GM19099 (cell line): ENCODE measurements at regions not wholly inside any gene's neighbourhood (a gene's known extent, or its start where the extent isn't known, plus 50 kb on each side); places are given as distances from the start of the nearest gene placed in this dataset.

ENCODE experiments used
- POLR2A ChIP-seq: IDR thresholded peaks from 3 replicates; pipeline ENCODE4 v1.6.1; 2011; ENCODE audit warnings: low read depth; ENCODE audit not compliant: insufficient read length; ENCODE audit errors: extremely low read depth

DNA sequence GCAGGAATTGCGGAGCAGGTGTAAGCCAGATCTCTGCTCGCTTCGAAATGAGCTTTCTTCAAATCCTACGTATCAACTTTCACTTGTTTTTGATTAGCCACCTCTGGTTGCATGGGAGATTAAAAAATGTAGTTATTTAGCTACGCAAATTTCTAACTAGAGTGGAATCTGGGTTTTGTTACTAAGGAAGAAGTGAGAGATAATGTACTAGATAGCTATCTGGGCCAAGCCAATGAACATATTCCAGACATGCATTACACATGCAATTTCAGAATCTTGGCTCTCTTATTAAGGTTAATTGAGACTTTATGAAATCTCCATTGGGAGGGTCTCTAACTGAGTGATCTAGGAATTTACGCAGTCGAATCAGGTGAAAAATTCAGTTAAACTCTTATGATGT lies 765.7 kb downstream of the DIPK2A start:
- TF ChIP-seq POLR2A: no peak

DNA sequence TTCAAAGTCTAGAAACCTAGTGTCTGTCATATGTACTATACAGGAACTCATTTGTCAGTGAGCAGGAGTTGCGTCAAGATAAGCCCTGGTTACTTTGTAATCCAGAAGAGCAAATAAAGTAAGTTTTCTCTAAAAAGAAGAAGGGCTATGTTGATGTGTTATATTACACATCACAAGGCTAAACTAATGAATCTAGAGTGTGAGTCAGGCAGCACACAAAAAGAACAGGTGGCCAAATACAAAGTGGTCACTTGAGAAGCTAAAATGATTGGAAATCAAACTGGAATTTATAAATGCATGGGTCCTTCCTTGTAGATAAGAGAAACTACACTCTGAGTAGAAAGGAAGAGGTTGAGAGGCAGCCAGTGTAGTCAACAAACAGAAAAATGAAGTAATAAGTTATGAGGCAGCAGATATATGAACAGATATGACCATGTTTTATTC lies 771.6 kb downstream of the DIPK2A start:
- TF ChIP-seq POLR2A: no peak

- no peak for TF ChIP-seq POLR2A
These were observed 772.9 kb downstream of the DIPK2A start for GRCh38 chr3:144744473-144744872.

- TF ChIP-seq POLR2A: no peak
These were observed 775.0 kb downstream of the DIPK2A start for GRCh38 chr3:144746631-144747030.

DNA sequence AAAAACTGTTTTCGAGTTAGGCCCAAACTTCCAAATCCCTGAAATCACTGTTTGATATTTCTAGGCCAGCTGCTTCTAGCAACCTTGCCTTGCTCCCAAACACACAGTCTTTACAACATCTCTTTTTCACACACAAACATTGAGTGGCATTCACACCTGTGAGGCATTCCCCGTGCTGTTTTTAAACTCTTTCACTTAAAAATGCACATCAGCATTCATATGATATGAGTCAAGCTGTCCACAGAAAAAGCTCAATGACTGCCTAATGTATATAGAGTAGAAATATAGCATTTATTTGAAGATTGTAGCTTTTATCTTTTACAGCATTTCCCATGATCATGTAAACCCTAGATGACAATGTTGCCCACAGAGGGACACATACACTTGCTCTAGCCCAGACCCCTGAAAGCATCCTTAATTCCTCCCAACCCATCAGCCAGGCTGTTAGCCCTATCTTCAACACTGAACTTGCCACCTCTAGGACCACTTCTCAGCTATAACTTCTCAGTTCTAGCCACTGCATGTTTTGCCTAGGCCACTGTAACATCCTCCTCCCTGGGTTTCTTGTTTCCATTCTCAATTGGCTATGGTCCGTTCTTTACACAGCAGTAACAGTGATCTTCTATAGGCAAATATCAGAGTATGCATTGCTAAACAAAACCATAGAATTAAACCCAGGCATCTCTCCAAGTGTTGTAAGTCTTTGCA lies 782.6 kb downstream of the DIPK2A start:
- no peak for TF ChIP-seq POLR2A

DNA sequence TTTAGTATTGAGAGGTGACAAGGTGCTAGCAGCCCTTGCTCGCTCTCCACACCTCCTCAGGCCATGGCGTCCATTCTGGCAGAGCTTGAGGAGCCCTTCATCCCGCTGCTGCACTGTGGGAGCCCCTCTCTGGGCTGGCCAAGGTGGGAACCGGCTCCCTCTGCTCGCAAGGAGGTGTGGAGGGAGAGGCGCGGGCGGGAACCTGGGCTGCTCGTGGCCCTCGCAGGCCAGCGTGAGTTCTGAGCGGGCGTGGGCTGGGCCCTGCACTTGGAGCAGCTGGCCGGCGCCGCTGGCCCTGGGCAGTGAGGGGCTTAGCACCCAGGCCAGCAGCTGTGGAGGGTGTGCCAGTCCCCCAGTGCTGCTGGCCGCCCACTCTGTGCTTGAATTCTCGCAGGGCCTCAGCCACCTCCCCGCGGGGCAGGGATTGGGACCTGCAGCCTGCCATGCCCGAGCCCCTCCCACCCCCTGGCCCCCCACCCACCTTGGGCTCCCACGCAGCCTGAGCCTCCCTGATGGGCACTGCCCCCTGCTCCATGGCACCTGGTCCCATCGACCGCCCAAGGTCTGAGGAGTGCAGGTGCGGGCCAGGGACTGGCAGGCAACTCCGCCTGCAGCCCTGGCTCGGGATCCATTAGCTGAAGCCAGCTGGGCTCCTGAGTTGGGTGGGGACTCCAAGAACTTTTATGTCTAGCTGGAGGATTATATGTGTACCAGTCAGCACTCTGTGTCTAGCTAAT lies 785.2 kb downstream of the DIPK2A start:
- no peak for TF ChIP-seq POLR2A

DNA sequence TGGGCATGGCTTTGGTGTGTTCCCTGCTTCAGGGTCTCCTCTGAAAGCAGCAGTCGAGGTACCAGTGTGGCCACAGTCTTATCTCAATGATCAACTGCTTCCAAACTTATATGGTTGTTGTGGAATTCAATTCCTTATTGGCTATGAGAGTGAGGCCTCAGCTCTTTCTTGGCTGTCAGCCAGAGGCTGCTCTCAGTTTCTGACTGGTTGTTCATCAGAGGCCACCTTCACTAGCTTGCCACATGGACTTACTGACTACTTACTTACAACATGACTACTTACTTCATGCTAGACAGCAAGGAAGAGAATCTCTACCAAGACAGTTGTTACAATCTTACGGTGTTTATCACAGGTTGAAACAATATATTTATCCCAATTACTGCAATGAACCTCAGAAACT lies 789.2 kb downstream of the DIPK2A start:
- no peak for TF ChIP-seq POLR2A

DNA sequence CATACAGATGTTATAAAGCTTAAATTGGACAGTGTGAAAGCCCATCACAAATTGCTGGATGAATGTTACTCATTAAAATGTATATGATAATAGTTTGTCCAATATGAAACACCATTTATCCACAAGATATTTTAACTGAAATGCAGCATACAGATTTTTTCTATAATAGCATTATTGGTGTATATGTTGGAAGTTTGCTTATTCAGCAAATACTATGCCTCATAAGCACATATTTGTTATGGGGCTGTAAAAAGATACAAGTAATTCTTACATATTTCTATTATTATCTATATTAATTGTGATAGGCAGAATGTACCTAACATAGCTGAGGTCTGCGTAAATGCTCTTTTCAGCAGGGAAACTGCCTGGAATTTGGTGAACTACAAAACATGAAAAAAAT lies 790.5 kb downstream of the DIPK2A start:
- no peak for TF ChIP-seq POLR2A

DNA sequence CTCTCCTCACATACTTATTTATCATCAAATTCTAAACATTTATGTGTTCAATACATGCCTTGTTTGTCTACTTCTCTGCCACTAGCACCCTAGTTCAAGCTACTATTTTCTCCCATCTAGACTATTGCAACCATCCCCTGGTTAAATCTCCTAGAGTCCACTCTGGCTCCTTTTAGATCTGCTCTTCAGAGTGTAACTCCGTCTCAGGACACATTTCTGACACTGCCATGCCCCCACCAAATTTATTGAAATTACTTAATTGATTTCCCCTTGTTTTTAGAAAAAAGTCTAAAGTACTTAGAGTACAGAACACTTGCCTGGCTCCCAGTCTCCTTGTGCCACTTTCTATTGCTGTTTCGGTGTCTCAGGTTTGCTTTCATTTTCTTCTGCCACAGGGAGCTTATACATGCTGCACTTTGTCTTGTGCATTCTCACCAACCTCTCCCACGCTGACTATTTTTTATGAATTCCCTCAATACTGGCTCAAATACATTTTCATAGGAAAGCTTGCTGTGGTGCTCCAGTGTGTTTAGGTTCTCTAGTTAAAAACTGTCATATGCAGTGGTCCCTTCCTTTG lies 792.3 kb downstream of the DIPK2A start:
- no peak for TF ChIP-seq POLR2A

DNA sequence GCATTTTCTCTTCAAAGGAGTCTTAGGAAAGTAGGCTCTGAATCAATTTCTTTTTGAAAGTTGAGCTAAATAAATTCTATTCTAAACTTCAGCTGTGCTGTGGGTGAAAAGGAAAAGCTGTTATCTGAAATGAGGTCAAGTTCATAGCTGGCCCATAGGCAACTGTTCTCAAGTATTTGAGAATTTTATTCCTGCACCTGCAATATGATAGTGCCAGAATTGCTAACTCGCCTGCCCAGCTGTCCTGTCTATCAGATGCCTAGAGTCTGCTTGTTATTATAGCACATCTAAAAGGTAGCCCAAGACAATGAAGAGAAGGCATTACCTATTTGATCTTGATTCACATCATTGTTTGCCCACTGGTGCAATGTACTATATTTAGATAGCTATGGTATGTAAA lies 798.7 kb downstream of the DIPK2A start:
- TF ChIP-seq POLR2A: no peak

GRCh38 chr3:144770915-144771351 lies 799.3 kb downstream of the DIPK2A start:
- no peak for TF ChIP-seq POLR2A

DNA sequence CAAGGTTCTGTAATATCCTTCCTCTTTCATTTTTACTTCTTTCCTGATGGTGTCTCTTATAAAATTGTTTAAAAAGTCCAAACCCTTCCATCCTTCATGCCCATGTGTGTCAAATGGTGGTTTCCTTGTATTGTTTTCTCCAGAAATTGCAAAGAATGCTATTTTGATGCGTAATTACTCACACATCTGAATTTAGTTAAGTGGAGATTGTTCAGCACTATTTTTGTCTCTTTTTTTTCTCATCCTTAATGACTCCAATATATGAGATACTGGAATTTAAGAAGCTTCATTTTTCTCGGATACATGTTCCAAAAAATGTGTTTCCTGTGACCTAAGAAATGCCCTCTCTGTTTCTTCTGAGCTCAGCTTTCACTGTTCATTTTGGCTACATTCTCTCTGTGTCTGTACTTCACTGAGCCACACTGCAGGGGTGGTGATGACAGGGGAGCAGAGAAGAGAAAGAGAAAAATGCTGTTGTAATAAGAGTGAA lies 799.8 kb downstream of the DIPK2A start:
- TF ChIP-seq POLR2A: no peak

- TF ChIP-seq POLR2A: no peak
These were observed 800.7 kb downstream of the DIPK2A start for GRCh38 chr3:144772372-144772771.

DNA sequence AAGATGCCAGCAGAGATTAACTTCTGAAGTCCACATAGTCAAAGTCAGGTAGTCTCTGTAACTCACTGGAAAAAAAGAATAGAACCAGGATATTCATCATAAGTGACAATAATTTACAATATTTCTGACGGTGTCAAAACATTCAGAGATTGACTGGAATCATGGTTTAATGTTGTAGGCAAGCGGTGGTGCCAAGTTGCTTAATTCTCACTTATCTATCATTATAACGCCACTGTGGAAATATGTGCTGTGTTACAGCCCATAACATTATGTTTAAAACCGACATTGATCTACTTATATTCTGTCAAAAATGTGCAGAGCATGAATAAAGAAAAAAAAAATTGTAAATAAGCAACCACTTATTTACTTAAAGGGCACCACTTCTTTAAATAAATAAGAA lies 801.7 kb downstream of the DIPK2A start:
- no peak for TF ChIP-seq POLR2A

DNA sequence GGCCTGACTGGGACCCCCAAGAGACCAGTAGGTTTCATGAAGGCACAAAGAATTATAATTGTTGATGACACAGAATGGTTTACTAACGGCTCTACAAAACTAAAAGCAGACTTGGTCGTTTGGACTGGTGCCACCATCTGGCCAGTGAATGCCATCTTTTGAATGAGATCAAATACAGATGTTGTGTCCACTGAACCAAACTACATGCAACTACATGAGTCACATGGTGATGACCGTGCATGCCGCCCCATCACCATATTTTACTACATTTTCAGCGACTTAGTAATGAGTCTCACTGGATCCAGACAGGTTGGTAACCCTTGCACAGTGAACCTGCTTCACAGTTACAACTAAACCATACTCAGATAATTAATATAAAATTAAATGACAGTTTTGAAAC lies 803.3 kb downstream of the DIPK2A start:
- TF ChIP-seq POLR2A: no peak

GRCh38 chr3:144775551-144775950 lies 803.9 kb downstream of the DIPK2A start:
- no peak for TF ChIP-seq POLR2A

GRCh38 chr3:144777906-144778305 lies 806.3 kb downstream of the DIPK2A start:
- no peak for TF ChIP-seq POLR2A

GRCh38 chr3:144791034-144791433 lies 819.4 kb downstream of the DIPK2A start:
- TF ChIP-seq POLR2A: no peak
